ENCODE measurements at regions not wholly inside any gene's neighbourhood (a gene's known extent, or its start where the extent isn't known, plus 50 kb on each side); places are given as distances from the start of the nearest gene placed in this dataset.

DNA sequence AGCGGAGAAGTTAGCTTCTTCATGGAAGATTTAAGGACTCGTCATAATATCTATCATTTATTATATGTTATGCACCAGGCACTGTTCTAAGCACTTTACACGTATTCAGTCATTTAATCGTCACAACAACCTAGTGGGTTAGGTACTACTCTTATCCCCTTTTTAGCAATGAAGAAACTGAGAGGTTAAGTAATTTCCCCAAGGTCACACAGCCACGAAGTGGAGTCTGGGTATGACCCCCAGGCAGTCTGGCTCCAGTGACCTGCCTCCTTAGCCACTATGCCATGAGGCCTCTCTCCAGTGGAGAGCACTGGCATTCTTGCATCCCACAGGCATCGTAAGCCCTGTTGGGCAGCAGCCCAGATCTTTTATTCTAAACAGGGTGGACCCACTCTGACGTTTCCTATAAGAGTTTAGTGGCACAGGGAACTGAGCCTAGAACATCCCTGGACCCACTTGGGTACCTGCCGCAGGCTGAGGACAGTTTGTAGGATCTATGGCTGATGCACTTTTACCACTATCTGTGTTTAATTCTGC is 123.0 kb downstream of the NAV1 start:
- H3K4me1 ChIP-seq, result no peaks in the 10 kb centered on the region
- H3K27ac ChIP-seq, result no peak overlapping the region
- no peak for TF ChIP-seq POLR2A (IDR thresholded peaks at IDR 0.05)
- TF ChIP-seq, protein P1, sequence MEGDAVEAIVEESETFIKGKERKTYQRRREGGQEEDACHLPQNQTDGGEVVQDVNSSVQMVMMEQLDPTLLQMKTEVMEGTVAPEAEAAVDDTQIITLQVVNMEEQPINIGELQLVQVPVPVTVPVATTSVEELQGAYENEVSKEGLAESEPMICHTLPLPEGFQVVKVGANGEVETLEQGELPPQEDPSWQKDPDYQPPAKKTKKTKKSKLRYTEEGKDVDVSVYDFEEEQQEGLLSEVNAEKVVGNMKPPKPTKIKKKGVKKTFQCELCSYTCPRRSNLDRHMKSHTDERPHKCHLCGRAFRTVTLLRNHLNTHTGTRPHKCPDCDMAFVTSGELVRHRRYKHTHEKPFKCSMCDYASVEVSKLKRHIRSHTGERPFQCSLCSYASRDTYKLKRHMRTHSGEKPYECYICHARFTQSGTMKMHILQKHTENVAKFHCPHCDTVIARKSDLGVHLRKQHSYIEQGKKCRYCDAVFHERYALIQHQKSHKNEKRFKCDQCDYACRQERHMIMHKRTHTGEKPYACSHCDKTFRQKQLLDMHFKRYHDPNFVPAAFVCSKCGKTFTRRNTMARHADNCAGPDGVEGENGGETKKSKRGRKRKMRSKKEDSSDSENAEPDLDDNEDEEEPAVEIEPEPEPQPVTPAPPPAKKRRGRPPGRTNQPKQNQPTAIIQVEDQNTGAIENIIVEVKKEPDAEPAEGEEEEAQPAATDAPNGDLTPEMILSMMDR (IDR thresholded peaks at IDR 0.05), result no peak
- no peaks in the 10 kb centered on the region for H3K9me3 ChIP-seq
- no peaks in the 10 kb centered on the region for H3K36me3 ChIP-seq
- intact Hi-C loops (cut with DNase I), result no loop called here
- no peaks in the 10 kb centered on the region for H3K27me3 ChIP-seq
- H3K4me3 ChIP-seq, result no peak overlapping the region
- ATAC-seq (no peak), DNase-seq (no peak)
- WGBS (ENCODE audit: insufficient coverage, low coverage, low lambda C conversion rate, missing lambda C conversion rate), result 92% methylated on average over 6 of the region's 8 CpGs

DNA sequence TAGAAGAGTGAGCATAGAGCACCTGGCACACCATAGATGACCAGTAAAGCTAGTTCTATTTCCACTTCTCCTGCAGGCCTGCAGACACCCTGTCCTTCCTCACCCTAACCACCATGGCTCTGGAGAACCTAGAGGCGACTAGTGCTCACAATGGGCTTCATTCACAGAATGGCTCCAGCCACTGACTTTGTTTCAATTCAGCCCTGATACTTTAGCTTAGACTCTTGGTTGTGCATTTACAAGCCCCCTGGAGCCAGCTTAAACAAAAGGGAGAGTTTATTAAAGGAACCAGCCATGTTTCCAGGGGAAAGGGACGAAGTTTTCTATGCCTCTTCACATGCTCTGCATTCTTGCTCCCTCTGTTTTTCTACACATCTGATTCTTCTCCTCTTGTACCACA is 123.7 kb downstream of the NAV1 start:
- Histone ChIP-seq H3K27ac (no peak overlapping the region), H3K27me3 (no peaks in the 10 kb centered on the region), H3K4me3 (no peak overlapping the region), H3K4me1 (no peaks in the 10 kb centered on the region), H3K36me3 (no peaks in the 10 kb centered on the region), H3K9me3 (no peaks in the 10 kb centered on the region)
- TF ChIP-seq, protein P1 (IDR thresholded peaks at IDR 0.05), result no peak
- TF ChIP-seq POLR2A (IDR thresholded peaks at IDR 0.05), result no peak
- intact Hi-C loops (cut with DNase I), result no loop called here
- ATAC-seq (no peak), DNase-seq (no peak)
- WGBS (ENCODE audit: insufficient coverage, low coverage, low lambda C conversion rate, missing lambda C conversion rate), result 100% methylated on average over 1 of the region's 2 CpGs

DNA sequence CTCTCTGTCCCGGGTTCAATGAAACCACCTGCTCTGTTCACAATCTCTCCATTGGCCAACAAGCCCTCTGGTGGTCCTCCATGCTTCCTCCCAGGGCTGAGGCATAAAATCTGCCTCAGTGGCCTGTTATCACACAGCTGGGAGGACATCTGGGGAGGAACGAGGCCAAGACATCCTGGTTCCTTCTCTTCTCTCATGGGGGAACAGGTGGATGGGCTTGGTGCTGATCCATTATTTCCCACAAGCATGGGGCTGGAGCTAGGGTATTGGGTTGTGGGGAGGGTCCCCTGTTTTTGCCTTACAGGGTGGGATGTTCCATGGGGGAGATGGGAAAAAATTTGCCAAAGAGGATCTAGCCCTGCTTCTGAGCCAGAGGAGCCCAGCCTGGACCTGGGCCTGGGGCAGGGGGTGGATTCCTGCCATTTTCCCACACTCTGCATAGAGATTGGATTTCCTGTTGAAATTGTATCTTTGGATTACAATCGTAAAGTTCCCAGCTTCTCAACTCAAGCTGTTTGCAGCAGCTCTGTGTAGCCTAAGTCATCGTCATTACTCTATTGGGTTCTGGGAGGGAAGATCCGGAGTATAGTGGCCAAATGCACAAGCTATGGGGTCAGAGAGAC is 124.7 kb downstream of the NAV1 start:
- Histone ChIP-seq H3K4me1 (no peaks in the 10 kb centered on the region), H3K36me3 (no peaks in the 10 kb centered on the region), H3K27ac (no peak overlapping the region), H3K9me3 (no peaks in the 10 kb centered on the region), H3K4me3 (no peak overlapping the region), H3K27me3 (no peaks in the 10 kb centered on the region)
- TF ChIP-seq, protein P1 (IDR thresholded peaks at IDR 0.05), result no peak
- no peak for TF ChIP-seq POLR2A (IDR thresholded peaks at IDR 0.05)
- DNase-seq (no peak), ATAC-seq (no peak)
- 83% methylated on average over 3 of the region's 5 CpGs for WGBS (ENCODE audit: insufficient coverage, low coverage, low lambda C conversion rate, missing lambda C conversion rate)
- intact Hi-C loops (cut with DNase I), result no loop called here

DNA sequence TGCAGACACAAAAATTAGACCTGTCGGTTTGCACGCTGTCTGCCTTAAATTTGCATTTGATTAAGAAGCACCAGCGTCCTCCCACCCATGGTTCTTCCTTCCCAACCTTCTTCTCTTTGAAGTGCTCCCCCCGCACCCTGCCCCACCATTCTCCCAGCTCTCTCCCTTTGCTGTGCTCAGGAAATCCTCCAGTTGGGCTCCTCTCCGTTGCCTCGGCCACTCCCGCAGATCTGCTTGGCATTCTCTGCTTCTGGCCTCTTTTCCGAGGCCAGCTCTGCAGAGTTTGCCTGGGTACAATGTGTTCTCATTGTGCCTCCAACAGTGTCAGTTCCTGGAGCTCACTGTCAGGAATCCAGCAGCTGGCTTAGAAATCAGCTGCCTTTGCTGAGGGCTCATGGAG is 126.1 kb downstream of the NAV1 start:
- no peak overlapping the region for H3K27ac ChIP-seq
- no peak overlapping the region for H3K4me3 ChIP-seq
- 91% methylated on average over 6 of the region's 8 CpGs for WGBS (ENCODE audit: insufficient coverage, low coverage, low lambda C conversion rate, missing lambda C conversion rate)
- H3K4me1 ChIP-seq, result no peaks in the 10 kb centered on the region
- H3K36me3 ChIP-seq, result no peaks in the 10 kb centered on the region
- ATAC-seq (no peak), DNase-seq (no peak)
- TF ChIP-seq, protein P1 (IDR thresholded peaks at IDR 0.05), result no peak
- no peak for TF ChIP-seq POLR2A (IDR thresholded peaks at IDR 0.05)
- intact Hi-C loops (cut with DNase I), result no loop called here
- H3K9me3 ChIP-seq, result no peaks in the 10 kb centered on the region
- H3K27me3 ChIP-seq, result no peaks in the 10 kb centered on the region

All from right lobe of liver (tissue), 6 donors.